DND-41 (cell line): ENCODE measurements at regions not wholly inside any gene's neighbourhood (a gene's known extent, or its start where the extent isn't known, plus 50 kb on each side); places are given as distances from the start of the nearest gene placed in this dataset.

Experiments
- CTCF ChIP-seq: IDR thresholded peaks from 2 replicates; pipeline ENCODE4 v1.5.1; 2012; ENCODE audit warnings: borderline replicate concordance, low read length, moderate library complexity, mild to moderate bottlenecking; ENCODE audit not compliant: poor library complexity, severe bottlenecking; ENCODE audit errors: extremely low read depth
- EZH2 ChIP-seq: IDR thresholded peaks from 3 replicates; pipeline ENCODE4 v1.6.1; 2012; ENCODE audit warnings: borderline replicate concordance, low read depth, mild to moderate bottlenecking, moderate library complexity, low read length, inconsistent platforms; ENCODE audit not compliant: severe bottlenecking

- TF ChIP-seq CTCF (no peak), EZH2 (no peak)
Observed at GRCh38 chr13:88862095-88862620, 1191.0 kb downstream of the SLITRK5 start.
